ENCODE measurements at regions not wholly inside any gene's neighbourhood (a gene's known extent, or its start where the extent isn't known, plus 50 kb on each side); places are given as distances from the start of the nearest gene placed in this dataset.

DNA sequence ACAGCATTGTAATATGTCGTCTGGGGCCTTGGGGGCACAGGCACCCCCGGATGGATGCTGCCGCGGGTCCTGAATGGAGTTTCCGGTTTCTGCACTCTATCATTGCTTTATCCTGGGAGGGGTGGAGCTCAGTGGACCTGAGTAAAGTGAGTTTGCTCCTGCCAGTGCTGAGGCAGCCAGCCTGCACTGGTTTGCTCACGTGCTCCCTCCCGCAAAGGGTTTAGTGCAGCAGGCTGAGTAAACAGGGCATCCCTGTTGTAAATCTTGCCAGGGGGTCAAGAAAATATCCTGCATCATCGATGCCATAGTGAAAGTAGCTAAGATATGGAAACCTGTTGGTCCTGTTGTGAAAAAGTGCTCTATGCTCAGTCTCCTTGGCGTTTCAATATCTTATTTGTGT lies 85.6 kb upstream of the BRINP3 start:
- TF ChIP-seq, protein P1, sequence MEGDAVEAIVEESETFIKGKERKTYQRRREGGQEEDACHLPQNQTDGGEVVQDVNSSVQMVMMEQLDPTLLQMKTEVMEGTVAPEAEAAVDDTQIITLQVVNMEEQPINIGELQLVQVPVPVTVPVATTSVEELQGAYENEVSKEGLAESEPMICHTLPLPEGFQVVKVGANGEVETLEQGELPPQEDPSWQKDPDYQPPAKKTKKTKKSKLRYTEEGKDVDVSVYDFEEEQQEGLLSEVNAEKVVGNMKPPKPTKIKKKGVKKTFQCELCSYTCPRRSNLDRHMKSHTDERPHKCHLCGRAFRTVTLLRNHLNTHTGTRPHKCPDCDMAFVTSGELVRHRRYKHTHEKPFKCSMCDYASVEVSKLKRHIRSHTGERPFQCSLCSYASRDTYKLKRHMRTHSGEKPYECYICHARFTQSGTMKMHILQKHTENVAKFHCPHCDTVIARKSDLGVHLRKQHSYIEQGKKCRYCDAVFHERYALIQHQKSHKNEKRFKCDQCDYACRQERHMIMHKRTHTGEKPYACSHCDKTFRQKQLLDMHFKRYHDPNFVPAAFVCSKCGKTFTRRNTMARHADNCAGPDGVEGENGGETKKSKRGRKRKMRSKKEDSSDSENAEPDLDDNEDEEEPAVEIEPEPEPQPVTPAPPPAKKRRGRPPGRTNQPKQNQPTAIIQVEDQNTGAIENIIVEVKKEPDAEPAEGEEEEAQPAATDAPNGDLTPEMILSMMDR (conservative IDR thresholded peaks at IDR 0.05 in 1 of 2, IDR thresholded peaks at IDR 0.05 in 1 of 2; ENCODE audit: low read depth in 1 of 2, low read length in 2 of 2) = no peak
- no peak for TF ChIP-seq EZH2 (IDR thresholded peaks at IDR 0.05; ENCODE audit: low read length, missing control alignments)

Measured in fibroblast of lung (primary cell).